ENCODE measurements at regions not wholly inside any gene's neighbourhood (a gene's known extent, or its start where the extent isn't known, plus 50 kb on each side); places are given as distances from the start of the nearest gene placed in this dataset.

DNA sequence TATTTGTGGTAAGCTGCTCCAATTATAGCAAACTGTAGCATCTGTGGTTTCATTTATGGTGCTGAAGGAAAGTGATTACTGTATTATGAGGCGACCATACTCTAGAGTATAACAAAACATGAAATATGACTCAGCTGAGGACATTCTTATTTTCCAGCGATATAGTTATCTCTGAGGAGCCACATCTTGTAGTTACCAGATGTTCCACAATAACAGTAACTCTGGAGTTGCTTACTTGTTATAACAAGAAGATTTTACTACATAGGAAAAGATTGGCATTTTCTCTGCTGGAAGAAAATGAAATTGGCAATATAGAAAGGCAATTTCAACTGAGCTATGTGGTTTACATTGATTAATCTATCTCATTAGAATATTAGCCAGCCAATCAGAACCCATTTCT is 1634.2 kb downstream of the PCDH9 start:
- TF ChIP-seq MYC (IDR thresholded peaks at IDR 0.05; ENCODE audit: low read depth, low read length) (no peak), POLR2A (IDR thresholded peaks at IDR 0.05; ENCODE audit: low read depth, low read length) (no peak), JUN (IDR thresholded peaks at IDR 0.05; ENCODE audit: borderline replicate concordance, insufficient read depth, insufficient read length, low read depth) (no peak)
- TF ChIP-seq, protein P1, sequence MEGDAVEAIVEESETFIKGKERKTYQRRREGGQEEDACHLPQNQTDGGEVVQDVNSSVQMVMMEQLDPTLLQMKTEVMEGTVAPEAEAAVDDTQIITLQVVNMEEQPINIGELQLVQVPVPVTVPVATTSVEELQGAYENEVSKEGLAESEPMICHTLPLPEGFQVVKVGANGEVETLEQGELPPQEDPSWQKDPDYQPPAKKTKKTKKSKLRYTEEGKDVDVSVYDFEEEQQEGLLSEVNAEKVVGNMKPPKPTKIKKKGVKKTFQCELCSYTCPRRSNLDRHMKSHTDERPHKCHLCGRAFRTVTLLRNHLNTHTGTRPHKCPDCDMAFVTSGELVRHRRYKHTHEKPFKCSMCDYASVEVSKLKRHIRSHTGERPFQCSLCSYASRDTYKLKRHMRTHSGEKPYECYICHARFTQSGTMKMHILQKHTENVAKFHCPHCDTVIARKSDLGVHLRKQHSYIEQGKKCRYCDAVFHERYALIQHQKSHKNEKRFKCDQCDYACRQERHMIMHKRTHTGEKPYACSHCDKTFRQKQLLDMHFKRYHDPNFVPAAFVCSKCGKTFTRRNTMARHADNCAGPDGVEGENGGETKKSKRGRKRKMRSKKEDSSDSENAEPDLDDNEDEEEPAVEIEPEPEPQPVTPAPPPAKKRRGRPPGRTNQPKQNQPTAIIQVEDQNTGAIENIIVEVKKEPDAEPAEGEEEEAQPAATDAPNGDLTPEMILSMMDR (IDR thresholded peaks at IDR 0.05; ENCODE audit: extremely low read depth in 1 of 2, insufficient read depth in 1 of 2, low read depth in 1 of 2, low read length in 2 of 2) = no peak

All from endothelial cell of umbilical vein (primary cell).